Stomach (tissue), 4 donors: ENCODE measurements at regions not wholly inside any gene's neighbourhood (a gene's known extent, or its start where the extent isn't known, plus 50 kb on each side); places are given as distances from the start of the nearest gene placed in this dataset.

Experiments used
- EP300 ChIP-seq: sonication (generic); formaldehyde crosslinking; IDR thresholded peaks from one replicate; pipeline ENCODE4 v1.6.1; 2017; ENCODE audit warnings: antibody characterized with exemption
- POLR2A ChIP-seq, 4 donors: fragments of 450-650 bp; IDR thresholded peaks; one replicate each; pipeline ENCODE4 v1.6.1; 2016; ENCODE audit warnings: antibody characterized with exemption in 4 of 4, control low read depth in 2 of 4, mild to moderate bottlenecking in 1 of 4, moderate library complexity in 1 of 4
- POLR2AphosphoS5 ChIP-seq, 3 donors: sonication (generic); formaldehyde crosslinking; IDR thresholded peaks; one replicate each; pipeline ENCODE4 v1.6.1; 2016; ENCODE audit warnings: antibody characterized with exemption in 3 of 3
- TF ChIP-seq, protein P1 (sequence below), 7 experiments: fragments of 450-650 bp in 4 of 7; fragments of 200-600 bp in 3 of 7; sonication (generic) in 3 of 7; IDR thresholded peaks; one replicate each; pipeline ENCODE4 v1.5.1; 2016 to 2019; ENCODE audit warnings: antibody characterized with exemption in 7 of 7, control low read depth in 2 of 7, mild to moderate bottlenecking in 1 of 7

DNA sequence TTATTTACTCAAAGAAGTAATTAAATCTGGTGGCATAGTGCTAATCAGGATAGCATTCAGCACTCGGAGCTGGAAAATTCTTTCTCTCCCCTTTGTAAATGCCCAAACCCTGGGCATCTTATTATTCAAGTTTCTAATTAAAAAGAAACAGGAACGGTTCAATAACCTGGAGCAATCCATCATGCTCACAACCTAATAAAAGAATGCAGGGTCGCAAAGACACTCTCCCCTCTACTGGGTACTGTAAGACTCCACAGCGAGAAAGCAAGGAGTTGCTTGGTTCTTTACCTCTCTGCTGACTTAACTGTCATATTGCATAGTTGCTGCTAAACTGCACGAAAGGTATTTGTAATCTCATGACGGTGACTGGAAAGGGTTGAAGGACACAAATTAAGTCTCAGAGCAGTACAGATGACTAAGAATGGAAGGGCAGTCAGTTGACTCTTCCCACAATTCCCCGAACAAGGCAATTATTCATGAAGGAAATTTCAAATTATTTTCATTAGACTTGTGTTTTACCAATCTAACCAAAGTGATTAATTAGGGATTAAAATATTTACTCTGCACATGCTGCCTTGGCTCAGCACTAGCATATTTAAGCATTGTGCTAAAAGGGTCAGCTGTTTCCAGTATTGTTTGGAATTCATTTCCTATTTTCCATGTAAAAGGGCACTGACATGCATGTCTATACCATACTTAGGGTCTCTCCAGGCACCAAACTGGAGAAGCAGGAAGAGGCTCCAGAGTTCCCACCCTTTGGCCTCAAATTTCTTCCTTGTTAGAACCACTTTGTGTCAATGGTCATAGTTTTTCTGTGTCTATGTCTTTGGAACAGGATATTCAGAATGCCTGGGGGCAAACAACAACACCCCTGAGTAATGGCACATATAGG lies 182.2 kb downstream of the EXOC5 start:
- no peak for TF ChIP-seq POLR2AphosphoS5 (IDR thresholded peaks at IDR 0.05)
- TF ChIP-seq, protein P1, sequence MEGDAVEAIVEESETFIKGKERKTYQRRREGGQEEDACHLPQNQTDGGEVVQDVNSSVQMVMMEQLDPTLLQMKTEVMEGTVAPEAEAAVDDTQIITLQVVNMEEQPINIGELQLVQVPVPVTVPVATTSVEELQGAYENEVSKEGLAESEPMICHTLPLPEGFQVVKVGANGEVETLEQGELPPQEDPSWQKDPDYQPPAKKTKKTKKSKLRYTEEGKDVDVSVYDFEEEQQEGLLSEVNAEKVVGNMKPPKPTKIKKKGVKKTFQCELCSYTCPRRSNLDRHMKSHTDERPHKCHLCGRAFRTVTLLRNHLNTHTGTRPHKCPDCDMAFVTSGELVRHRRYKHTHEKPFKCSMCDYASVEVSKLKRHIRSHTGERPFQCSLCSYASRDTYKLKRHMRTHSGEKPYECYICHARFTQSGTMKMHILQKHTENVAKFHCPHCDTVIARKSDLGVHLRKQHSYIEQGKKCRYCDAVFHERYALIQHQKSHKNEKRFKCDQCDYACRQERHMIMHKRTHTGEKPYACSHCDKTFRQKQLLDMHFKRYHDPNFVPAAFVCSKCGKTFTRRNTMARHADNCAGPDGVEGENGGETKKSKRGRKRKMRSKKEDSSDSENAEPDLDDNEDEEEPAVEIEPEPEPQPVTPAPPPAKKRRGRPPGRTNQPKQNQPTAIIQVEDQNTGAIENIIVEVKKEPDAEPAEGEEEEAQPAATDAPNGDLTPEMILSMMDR (IDR thresholded peaks at IDR 0.05): no peak
- TF ChIP-seq POLR2A (IDR thresholded peaks at IDR 0.05): no peak
- TF ChIP-seq EP300: no peak
